Activated CD4-positive, alpha-beta T cell treated with anti-CD3 and anti-CD28 coated beads for 48 hours (primary cell): ENCODE measurements at regions not wholly inside any gene's neighbourhood (a gene's known extent, or its start where the extent isn't known, plus 50 kb on each side); places are given as distances from the start of the nearest gene placed in this dataset.
A peak's percentile ranks its signal among the peaks of the same experiment; 100 is the strongest.
"Not testable (repeated sequence)": the region's sequence is repeated elsewhere in the genome, so short reads cannot be mapped to it uniquely, and the experiment has no call there.

Experiments
- DNase-seq: peaks from one replicate; pipeline ENCODE4 v3.0.0-alpha.2; 2020

GRCh38 chr1:184882957-184883815 lies 91.1 kb downstream of the NIBAN1 start:
- DNase-seq = peak; percentile 44

GRCh38 chr1:184881941-184882913 lies 92.1 kb downstream of the NIBAN1 start:
- DNase-seq = peak; percentile 40

- no peak for DNase-seq
These were observed 94.3 kb downstream of the NIBAN1 start for GRCh38 chr1:184879876-184880557.

- no peak for DNase-seq
These were observed 95.7 kb downstream of the NIBAN1 start for GRCh38 chr1:184878602-184879001.

GRCh38 chr1:184878002-184878401 lies 96.3 kb downstream of the NIBAN1 start:
- no peak for DNase-seq

GRCh38 chr1:184876015-184876414 lies 98.3 kb downstream of the NIBAN1 start:
- DNase-seq = not testable (repeated sequence)

- DNase-seq = no peak
These were observed 99.1 kb downstream of the NIBAN1 start for GRCh38 chr1:184875218-184875617.

- DNase-seq = peak; percentile 32
These were observed 104.0 kb downstream of the NIBAN1 start for GRCh38 chr1:184870319-184870718.

- DNase-seq = no peak
These were observed 106.2 kb downstream of the NIBAN1 start for GRCh38 chr1:184867866-184868689.

- peak; percentile 66 for DNase-seq
These were observed 107.1 kb downstream of the NIBAN1 start for GRCh38 chr1:184866991-184867788.

- DNase-seq = no peak
These were observed 107.7 kb downstream of the NIBAN1 start for GRCh38 chr1:184866586-184866985.

- no peak for DNase-seq
These were observed 108.5 kb downstream of the NIBAN1 start for GRCh38 chr1:184865831-184866230.

- no peak for DNase-seq
These were observed 107.2 kb upstream of the EDEM3 start for GRCh38 chr1:184861755-184862336.

GRCh38 chr1:184860985-184861754 lies 106.5 kb upstream of the EDEM3 start:
- no peak for DNase-seq

- DNase-seq = no peak
These were observed 105.9 kb upstream of the EDEM3 start for GRCh38 chr1:184860535-184860934.

GRCh38 chr1:184859381-184860105 lies 104.9 kb upstream of the EDEM3 start:
- no peak for DNase-seq

- DNase-seq = no peak
These were observed 103.6 kb upstream of the EDEM3 start for GRCh38 chr1:184858288-184858687.

GRCh38 chr1:184854496-184855140 lies 100.0 kb upstream of the EDEM3 start:
- no peak for DNase-seq

GRCh38 chr1:184854036-184854435 lies 99.4 kb upstream of the EDEM3 start:
- DNase-seq = no peak
